HG02623 (cell line): ENCODE measurements at regions not wholly inside any gene's neighbourhood (a gene's known extent, or its start where the extent isn't known, plus 50 kb on each side); places are given as distances from the start of the nearest gene placed in this dataset.

Source experiments
- ATAC-seq: cut with Tn5 transposase; IDR thresholded peaks from one replicate; pipeline ENCODE4 v1.9.1; 2021; ENCODE audit warnings: moderate library complexity; ENCODE audit not compliant: unreplicated experiment

GRCh38 chr11:27216270-27217149 lies 146.5 kb downstream of the CCDC34 start:
- no peak for ATAC-seq

- no peak for ATAC-seq
Measured at GRCh38 chr11:27215471-27216269, 147.3 kb downstream of the CCDC34 start.

- no peak for ATAC-seq
Measured at GRCh38 chr11:27214713-27215112, 148.3 kb downstream of the CCDC34 start.

GRCh38 chr11:27213232-27213660 lies 149.8 kb downstream of the CCDC34 start:
- no peak for ATAC-seq

- ATAC-seq, result no peak
Measured at GRCh38 chr11:27212248-27212780, 150.7 kb downstream of the CCDC34 start.

GRCh38 chr11:27211370-27212127 lies 151.5 kb downstream of the CCDC34 start:
- ATAC-seq, result no peak

- ATAC-seq, result no peak
Measured at GRCh38 chr11:27210531-27210930, 152.5 kb downstream of the CCDC34 start.

GRCh38 chr11:27209562-27210005 lies 153.4 kb downstream of the CCDC34 start:
- no peak for ATAC-seq

- no peak for ATAC-seq
Measured at GRCh38 chr11:27208846-27209245, 154.2 kb downstream of the CCDC34 start.

- no peak for ATAC-seq
Measured at GRCh38 chr11:27207025-27207650, 155.9 kb downstream of the CCDC34 start.

- ATAC-seq, result no peak
Measured at GRCh38 chr11:27205779-27206570, 157.0 kb downstream of the CCDC34 start.

GRCh38 chr11:27205250-27205649 lies 157.8 kb downstream of the CCDC34 start:
- ATAC-seq, result no peak

- no peak for ATAC-seq
Measured at GRCh38 chr11:27204529-27204928, 158.5 kb downstream of the CCDC34 start.

GRCh38 chr11:27203077-27203647 lies 159.9 kb downstream of the CCDC34 start:
- ATAC-seq, result no peak

GRCh38 chr11:27201454-27202302 lies 161.1 kb downstream of the BBOX1 start:
- no peak for ATAC-seq

- ATAC-seq, result no peak
Measured at GRCh38 chr11:27200779-27201453, 160.3 kb downstream of the BBOX1 start.

- ATAC-seq, result no peak
Measured at GRCh38 chr11:27196203-27196897, 155.7 kb downstream of the BBOX1 start.
